GM23248 (cell line): ENCODE measurements at regions not wholly inside any gene's neighbourhood (a gene's known extent, or its start where the extent isn't known, plus 50 kb on each side); places are given as distances from the start of the nearest gene placed in this dataset.

Experiments used
- EZH2 ChIP-seq: fragments of 200-600 bp; sonication (generic); IDR thresholded peaks from 2 replicates; pipeline ENCODE4 v1.6.1; 2018; ENCODE audit warnings: antibody characterized with exemption, mild to moderate bottlenecking; ENCODE audit not compliant: insufficient read depth, poor library complexity, severe bottlenecking
- EZH2phosphoT487 ChIP-seq: fragments of 200-600 bp; sonication (generic); IDR thresholded peaks from 2 replicates; pipeline ENCODE4 v1.6.1; 2018; ENCODE audit warnings: antibody characterized with exemption, moderate library complexity, mild to moderate bottlenecking, low read depth; ENCODE audit not compliant: insufficient read depth

DNA sequence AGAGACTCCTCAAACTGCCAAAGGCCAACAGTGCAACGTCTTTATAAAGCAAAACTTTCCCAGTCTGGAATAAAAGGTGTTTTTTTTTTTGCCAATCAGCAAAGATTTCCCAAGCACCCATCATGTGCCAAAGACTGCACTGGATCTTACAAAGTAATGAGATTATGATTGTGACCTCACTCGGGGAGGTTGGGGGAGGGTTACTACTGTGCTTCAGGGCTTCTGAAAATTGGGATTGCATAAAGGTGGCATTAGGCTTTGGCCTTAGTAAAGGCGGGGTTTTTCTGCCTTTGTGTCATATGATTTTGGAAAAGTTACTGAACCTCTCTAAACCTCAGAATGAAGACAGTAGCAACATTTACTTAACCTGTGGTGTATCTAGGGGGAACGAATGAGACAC is 233.8 kb downstream of the DACT1 start:
- TF ChIP-seq EZH2 (no peak), EZH2phosphoT487 (no peak)
